ENCODE measurements at regions not wholly inside any gene's neighbourhood (a gene's known extent, or its start where the extent isn't known, plus 50 kb on each side); places are given as distances from the start of the nearest gene placed in this dataset.

GRCh38 chr5:103354446-103354845, 95.9 kb downstream of the MACIR start:
- Histone ChIP-seq H3K36me3 (ENCODE audit: insufficient read depth, low read length) (no peaks in the 10 kb centered on the region), H3K9me3 (ENCODE audit: low read length) (no peaks in the 10 kb centered on the region), H3K4me1 (ENCODE audit: low read length) (no peaks in the 10 kb centered on the region), H3K9me2 (replicated peaks; ENCODE audit: insufficient read depth, low read length) (no peaks in the 10 kb centered on the region), H3K9ac (ENCODE audit: low read length) (no peak overlapping the region), H3K4me2 (ENCODE audit: low read depth, low read length, poor library complexity, severe bottlenecking) (no peak overlapping the region), H2AFZ (ENCODE audit: low read length) (no peak overlapping the region), H4K20me1 (ENCODE audit: insufficient read depth, low read depth, low read length) (no peaks in the 10 kb centered on the region), H3K27me3 (ENCODE audit: low read length) (no peaks in the 10 kb centered on the region), H3K4me3 (ENCODE audit: low read length) (no peak overlapping the region), H3K79me2 (ENCODE audit: low read length) (no peaks in the 10 kb centered on the region), H3K27ac (ENCODE audit: low read length) (no peak overlapping the region)
- no peak for DNase-seq

DNA sequence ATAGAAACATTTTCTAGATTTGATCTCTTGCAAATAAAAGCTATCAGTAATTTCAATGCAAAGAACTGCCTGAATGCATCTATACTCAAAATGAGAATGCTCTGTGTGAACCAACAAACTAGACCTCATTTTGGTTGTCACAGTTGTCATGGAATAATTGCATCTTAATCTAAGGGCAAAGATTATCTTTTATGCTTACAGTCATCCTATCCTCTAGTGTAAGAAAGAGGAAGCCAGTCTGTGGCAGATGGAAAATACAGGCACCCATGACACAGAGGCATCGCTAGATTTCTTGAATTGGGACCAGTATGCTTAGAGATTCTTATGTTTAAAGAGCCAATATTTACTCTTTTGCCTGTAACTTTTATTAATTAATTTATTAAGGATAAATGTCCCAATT, 95.0 kb downstream of the MACIR start:
- H3K4me3 ChIP-seq (ENCODE audit: low read length) = no peak overlapping the region
- H3K27ac ChIP-seq (ENCODE audit: low read length) = no peak overlapping the region
- H3K9me3 ChIP-seq (ENCODE audit: low read length) = no peaks in the 10 kb centered on the region
- H2AFZ ChIP-seq (ENCODE audit: low read length) = no peak overlapping the region
- no peaks in the 10 kb centered on the region for H3K27me3 ChIP-seq (ENCODE audit: low read length)
- H3K4me1 ChIP-seq (ENCODE audit: low read length) = no peaks in the 10 kb centered on the region
- H3K9ac ChIP-seq (ENCODE audit: low read length) = no peak overlapping the region
- no peak for DNase-seq
- no peaks in the 10 kb centered on the region for H3K9me2 ChIP-seq (replicated peaks; ENCODE audit: insufficient read depth, low read length)
- H3K79me2 ChIP-seq (ENCODE audit: low read length) = no peaks in the 10 kb centered on the region
- H3K36me3 ChIP-seq (ENCODE audit: insufficient read depth, low read length) = no peaks in the 10 kb centered on the region
- no peaks in the 10 kb centered on the region for H4K20me1 ChIP-seq (ENCODE audit: insufficient read depth, low read depth, low read length)
- no peak overlapping the region for H3K4me2 ChIP-seq (ENCODE audit: low read depth, low read length, poor library complexity, severe bottlenecking)

- Histone ChIP-seq H3K4me1 (ENCODE audit: low read length) (no peaks in the 10 kb centered on the region), H3K9ac (ENCODE audit: low read length) (no peak overlapping the region), H3K9me2 (replicated peaks; ENCODE audit: insufficient read depth, low read length) (no peaks in the 10 kb centered on the region), H2AFZ (ENCODE audit: low read length) (no peak overlapping the region), H3K27me3 (ENCODE audit: low read length) (no peaks in the 10 kb centered on the region), H4K20me1 (ENCODE audit: insufficient read depth, low read depth, low read length) (no peaks in the 10 kb centered on the region), H3K36me3 (ENCODE audit: insufficient read depth, low read length) (no peaks in the 10 kb centered on the region), H3K79me2 (ENCODE audit: low read length) (no peaks in the 10 kb centered on the region), H3K4me2 (ENCODE audit: low read depth, low read length, poor library complexity, severe bottlenecking) (no peak overlapping the region), H3K27ac (ENCODE audit: low read length) (no peak overlapping the region), H3K9me3 (ENCODE audit: low read length) (no peaks in the 10 kb centered on the region), H3K4me3 (ENCODE audit: low read length) (no peak overlapping the region)
- DNase-seq = no peak
Measured at GRCh38 chr5:103347716-103348423, 89.3 kb downstream of the MACIR start.

GRCh38 chr5:103346162-103346748, 87.7 kb downstream of the MACIR start:
- Histone ChIP-seq H3K4me1 (ENCODE audit: low read length) (no peaks in the 10 kb centered on the region), H3K9me2 (replicated peaks; ENCODE audit: insufficient read depth, low read length) (no peaks in the 10 kb centered on the region), H4K20me1 (ENCODE audit: insufficient read depth, low read depth, low read length) (no peaks in the 10 kb centered on the region), H3K27me3 (ENCODE audit: low read length) (no peaks in the 10 kb centered on the region), H3K9me3 (ENCODE audit: low read length) (no peaks in the 10 kb centered on the region), H3K4me3 (ENCODE audit: low read length) (no peak overlapping the region), H3K9ac (ENCODE audit: low read length) (no peak overlapping the region), H2AFZ (ENCODE audit: low read length) (no peak overlapping the region), H3K4me2 (ENCODE audit: low read depth, low read length, poor library complexity, severe bottlenecking) (no peak overlapping the region), H3K27ac (ENCODE audit: low read length) (no peak overlapping the region), H3K36me3 (ENCODE audit: insufficient read depth, low read length) (no peaks in the 10 kb centered on the region), H3K79me2 (ENCODE audit: low read length) (no peaks in the 10 kb centered on the region)
- DNase-seq = no peak

GRCh38 chr5:103345461-103345860, 86.9 kb downstream of the MACIR start:
- no peak overlapping the region for H3K27ac ChIP-seq (ENCODE audit: low read length)
- no peaks in the 10 kb centered on the region for H4K20me1 ChIP-seq (ENCODE audit: insufficient read depth, low read depth, low read length)
- no peaks in the 10 kb centered on the region for H3K9me2 ChIP-seq (replicated peaks; ENCODE audit: insufficient read depth, low read length)
- H3K9ac ChIP-seq (ENCODE audit: low read length) = no peak overlapping the region
- no peaks in the 10 kb centered on the region for H3K36me3 ChIP-seq (ENCODE audit: insufficient read depth, low read length)
- H3K4me1 ChIP-seq (ENCODE audit: low read length) = no peaks in the 10 kb centered on the region
- H3K9me3 ChIP-seq (ENCODE audit: low read length) = no peaks in the 10 kb centered on the region
- H3K4me2 ChIP-seq (ENCODE audit: low read depth, low read length, poor library complexity, severe bottlenecking) = no peak overlapping the region
- no peak overlapping the region for H2AFZ ChIP-seq (ENCODE audit: low read length)
- DNase-seq = no peak
- H3K27me3 ChIP-seq (ENCODE audit: low read length) = no peaks in the 10 kb centered on the region
- no peak overlapping the region for H3K4me3 ChIP-seq (ENCODE audit: low read length)
- no peaks in the 10 kb centered on the region for H3K79me2 ChIP-seq (ENCODE audit: low read length)

DNA sequence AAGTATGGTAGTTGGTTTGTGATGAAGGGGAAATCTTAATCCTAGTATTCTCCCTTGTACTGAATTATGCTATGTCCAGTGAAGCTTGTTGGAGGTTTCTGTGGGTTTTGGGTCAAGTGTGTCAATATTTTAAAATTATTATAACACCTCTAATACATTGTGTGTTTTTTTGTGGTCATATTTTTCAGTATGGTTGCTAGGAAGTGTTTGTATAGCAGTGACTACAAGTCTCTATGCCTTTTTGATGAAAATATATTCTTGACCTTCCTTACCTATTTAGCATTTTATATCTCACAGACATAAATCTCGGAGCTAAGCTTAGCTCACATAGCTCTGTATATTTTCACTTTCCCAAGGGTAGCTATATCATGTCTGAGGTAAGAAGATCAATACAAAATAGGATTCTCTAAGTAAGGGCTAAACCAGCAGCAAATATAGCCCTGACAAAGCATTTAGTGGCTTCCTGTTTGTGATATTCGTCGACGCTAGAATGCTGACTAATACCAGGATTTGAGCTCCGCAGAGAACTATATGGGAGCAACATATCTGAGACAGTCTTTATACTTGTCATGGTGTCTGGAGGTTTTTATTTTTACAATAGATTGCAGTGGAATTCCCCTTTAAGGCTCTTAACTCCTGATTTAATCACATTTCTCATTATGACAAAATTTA, 82.3 kb downstream of the MACIR start:
- H2AFZ ChIP-seq (ENCODE audit: low read length) = no peak overlapping the region
- no peak for DNase-seq
- H3K9me2 ChIP-seq (replicated peaks; ENCODE audit: insufficient read depth, low read length) = no peaks in the 10 kb centered on the region
- H4K20me1 ChIP-seq (ENCODE audit: insufficient read depth, low read depth, low read length) = no peaks in the 10 kb centered on the region
- no peaks in the 10 kb centered on the region for H3K36me3 ChIP-seq (ENCODE audit: insufficient read depth, low read length)
- H3K4me2 ChIP-seq (ENCODE audit: low read depth, low read length, poor library complexity, severe bottlenecking) = no peak overlapping the region
- no peaks in the 10 kb centered on the region for H3K9me3 ChIP-seq (ENCODE audit: low read length)
- H3K27ac ChIP-seq (ENCODE audit: low read length) = no peak overlapping the region
- H3K27me3 ChIP-seq (ENCODE audit: low read length) = 0 out of 2 replicates have a peak, but pooled peaks cover 3% of the 10 kb centered on the region
- no peak overlapping the region for H3K9ac ChIP-seq (ENCODE audit: low read length)
- no peaks in the 10 kb centered on the region for H3K79me2 ChIP-seq (ENCODE audit: low read length)
- no peaks in the 10 kb centered on the region for H3K4me1 ChIP-seq (ENCODE audit: low read length)
- no peak overlapping the region for H3K4me3 ChIP-seq (ENCODE audit: low read length)

DNA sequence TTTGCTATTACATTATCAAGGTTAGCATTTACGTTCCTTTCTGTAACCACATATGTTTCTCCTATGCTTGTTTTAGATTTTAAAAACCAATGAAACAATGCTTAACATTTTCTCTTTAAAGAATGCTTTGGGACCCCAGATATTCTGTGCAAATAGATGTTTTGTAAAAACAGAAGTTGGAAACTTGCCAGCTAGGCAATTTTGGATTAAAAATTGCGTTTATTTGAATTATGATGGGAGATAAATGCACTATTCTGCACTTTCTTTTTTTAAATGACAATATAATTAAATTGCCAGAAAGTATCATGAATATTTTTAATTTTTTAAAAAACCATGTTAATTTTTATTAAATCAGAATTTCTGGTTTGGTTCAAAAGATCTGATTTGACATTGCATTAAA, 81.6 kb downstream of the MACIR start:
- Histone ChIP-seq H3K27ac (ENCODE audit: low read length) (no peak overlapping the region), H3K36me3 (ENCODE audit: insufficient read depth, low read length) (no peaks in the 10 kb centered on the region), H3K9me3 (ENCODE audit: low read length) (no peaks in the 10 kb centered on the region), H2AFZ (ENCODE audit: low read length) (no peak overlapping the region), H3K4me2 (ENCODE audit: low read depth, low read length, poor library complexity, severe bottlenecking) (no peak overlapping the region), H3K27me3 (ENCODE audit: low read length) (0 out of 2 replicates have a peak, but pooled peaks cover 3% of the 10 kb centered on the region), H3K79me2 (ENCODE audit: low read length) (no peaks in the 10 kb centered on the region), H3K9me2 (replicated peaks; ENCODE audit: insufficient read depth, low read length) (no peaks in the 10 kb centered on the region), H3K9ac (ENCODE audit: low read length) (no peak overlapping the region), H3K4me3 (ENCODE audit: low read length) (no peak overlapping the region), H4K20me1 (ENCODE audit: insufficient read depth, low read depth, low read length) (no peaks in the 10 kb centered on the region), H3K4me1 (ENCODE audit: low read length) (no peaks in the 10 kb centered on the region)
- DNase-seq = no peak

DNA sequence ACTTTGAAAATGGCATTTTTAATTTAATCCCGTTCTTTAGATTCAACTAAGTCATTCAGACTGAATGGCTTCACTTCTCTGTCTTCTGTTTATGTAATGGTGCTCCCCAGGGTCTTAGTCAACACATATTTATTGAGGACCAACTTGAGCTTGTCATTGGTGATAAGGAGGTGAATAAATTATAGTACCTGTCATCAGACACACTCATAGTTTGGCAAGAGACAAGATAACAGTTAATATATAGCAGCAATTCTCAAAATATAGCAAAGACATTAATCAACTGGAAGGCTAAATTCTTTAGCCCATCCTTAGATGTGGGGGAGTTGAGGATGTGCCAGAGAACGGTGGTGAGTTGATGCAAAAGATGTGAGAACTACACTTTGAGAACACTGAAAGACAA, 78.4 kb downstream of the MACIR start:
- Histone ChIP-seq H3K4me2 (ENCODE audit: low read depth, low read length, poor library complexity, severe bottlenecking) (no peak overlapping the region), H4K20me1 (ENCODE audit: insufficient read depth, low read depth, low read length) (no peaks in the 10 kb centered on the region), H3K27me3 (ENCODE audit: low read length) (0 out of 2 replicates have a peak, but pooled peaks cover 3% of the 10 kb centered on the region), H3K4me1 (ENCODE audit: low read length) (no peaks in the 10 kb centered on the region), H3K36me3 (ENCODE audit: insufficient read depth, low read length) (no peaks in the 10 kb centered on the region), H3K9me2 (replicated peaks; ENCODE audit: insufficient read depth, low read length) (no peaks in the 10 kb centered on the region), H3K9me3 (ENCODE audit: low read length) (no peaks in the 10 kb centered on the region), H3K27ac (ENCODE audit: low read length) (no peak overlapping the region), H3K4me3 (ENCODE audit: low read length) (no peak overlapping the region), H3K9ac (ENCODE audit: low read length) (no peak overlapping the region), H2AFZ (ENCODE audit: low read length) (no peak overlapping the region), H3K79me2 (ENCODE audit: low read length) (no peaks in the 10 kb centered on the region)
- no peak for DNase-seq
